Inflammatory macrophage treated with lipopolysaccharide for 1 hour (primary cell): ENCODE measurements at regions not wholly inside any gene's neighbourhood (a gene's known extent, or its start where the extent isn't known, plus 50 kb on each side); places are given as distances from the start of the nearest gene placed in this dataset.
"Not testable (repeated sequence)": the region's sequence is repeated elsewhere in the genome, so short reads cannot be mapped to it uniquely, and the experiment has no call there.

ENCODE experiments used
- DNase-seq, 2 donors: peaks; one replicate each; pipeline ENCODE4 v3.0.0-alpha.2; 2020 to 2022

DNA sequence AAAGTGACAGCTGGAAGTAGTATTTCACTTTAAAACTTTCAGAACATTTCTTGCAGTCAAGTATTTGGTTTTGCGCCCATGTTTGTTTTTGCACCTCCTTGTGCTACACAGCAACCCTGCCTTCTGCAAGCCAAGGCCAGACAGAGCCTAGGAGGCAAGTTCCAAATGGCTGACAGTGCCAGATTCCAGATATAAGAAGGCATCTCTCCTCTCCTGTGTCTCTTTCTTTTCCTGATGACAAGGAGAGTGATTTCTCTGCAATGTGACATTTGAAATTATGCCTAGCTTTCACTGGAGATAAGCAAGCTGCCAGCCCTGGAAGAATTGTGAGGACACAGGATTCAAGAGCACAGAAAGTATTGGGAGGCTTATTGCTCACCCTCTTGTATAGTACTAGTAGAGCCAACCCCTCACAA is 149.1 kb upstream of the TENT5A start:
- DNase-seq, result no peak

DNA sequence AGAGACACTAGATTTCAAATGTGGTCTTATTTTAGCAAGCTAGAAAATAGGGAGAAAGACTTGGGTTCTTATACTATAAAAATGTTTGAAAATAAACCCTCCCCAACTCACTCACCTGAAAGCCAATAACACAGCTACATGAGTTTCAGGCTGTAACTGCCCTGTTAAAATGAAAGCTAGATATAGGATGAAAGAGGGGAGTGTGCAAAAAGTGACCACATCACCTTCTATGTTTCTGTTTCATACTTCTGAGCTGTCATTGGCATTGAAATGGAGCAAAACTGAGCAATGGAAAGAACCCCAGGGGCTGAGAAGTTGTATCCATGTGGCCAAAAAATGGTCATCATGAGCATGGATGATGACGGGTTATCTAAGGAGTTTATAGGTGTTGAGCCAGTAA is 148.1 kb upstream of the TENT5A start:
- no peak for DNase-seq

DNA sequence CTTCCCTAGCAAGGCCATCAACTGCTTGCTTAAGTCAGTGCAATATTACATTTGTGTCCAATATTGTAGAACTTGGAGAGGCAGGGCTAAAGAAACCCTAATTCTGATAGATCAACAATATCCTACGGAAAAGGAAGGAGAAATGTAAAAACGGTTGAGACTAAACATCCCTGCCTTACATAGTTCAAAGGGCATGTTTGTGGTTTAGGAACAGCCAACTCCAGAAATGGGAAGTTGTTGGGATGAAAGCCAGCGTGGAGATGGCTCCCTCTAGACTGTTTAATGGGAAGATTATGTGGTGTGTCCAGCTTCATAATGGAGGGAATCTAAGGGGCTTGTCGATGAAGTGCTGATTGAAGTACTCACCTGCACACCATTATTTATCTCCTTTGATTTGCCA is 145.3 kb upstream of the TENT5A start:
- DNase-seq, result no peak

DNA sequence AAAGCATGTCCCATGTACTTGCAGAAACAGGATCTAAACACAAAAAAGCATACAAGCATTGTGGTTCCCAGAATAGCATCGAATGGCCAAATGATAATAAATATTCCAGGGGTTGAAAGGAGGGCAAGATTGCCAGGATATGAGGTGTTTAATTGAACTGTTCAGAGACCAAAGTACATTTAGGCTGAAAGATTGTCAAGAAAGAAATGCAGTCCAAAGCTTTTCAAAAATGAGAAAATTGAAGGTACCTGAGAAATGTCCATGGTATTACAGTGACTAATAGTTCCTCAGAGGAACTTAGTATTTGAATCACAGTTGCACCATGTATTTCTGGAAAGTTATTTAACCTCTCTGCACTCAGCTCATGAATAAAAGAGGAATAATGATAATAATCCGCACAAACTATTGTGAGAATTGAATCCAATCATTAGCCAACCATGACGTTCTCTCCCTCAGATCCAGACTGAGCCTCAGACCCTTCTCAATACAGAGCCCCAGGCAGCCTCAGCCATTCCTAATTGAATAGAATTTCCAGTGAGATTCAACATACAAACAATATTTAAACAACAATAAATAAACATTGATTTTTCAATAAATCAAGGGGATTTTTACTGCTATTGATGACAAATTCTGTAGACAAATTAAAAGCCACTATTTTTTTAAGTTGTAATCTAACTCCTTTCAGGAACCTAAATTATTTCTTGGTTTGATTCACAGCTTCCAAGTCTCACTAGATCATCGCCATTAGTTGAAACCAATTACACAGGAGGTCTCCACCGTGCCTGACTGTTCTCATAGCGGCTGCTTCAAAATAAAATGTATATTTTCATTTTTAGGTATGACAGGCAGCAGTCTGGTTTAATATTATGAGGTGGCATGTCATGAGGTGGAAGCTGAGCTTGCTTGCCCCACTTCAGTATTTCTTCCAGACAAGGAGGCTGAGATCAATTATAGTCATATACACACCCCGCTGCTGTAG is 144.3 kb upstream of the TENT5A start:
- DNase-seq, result no peak

DNA sequence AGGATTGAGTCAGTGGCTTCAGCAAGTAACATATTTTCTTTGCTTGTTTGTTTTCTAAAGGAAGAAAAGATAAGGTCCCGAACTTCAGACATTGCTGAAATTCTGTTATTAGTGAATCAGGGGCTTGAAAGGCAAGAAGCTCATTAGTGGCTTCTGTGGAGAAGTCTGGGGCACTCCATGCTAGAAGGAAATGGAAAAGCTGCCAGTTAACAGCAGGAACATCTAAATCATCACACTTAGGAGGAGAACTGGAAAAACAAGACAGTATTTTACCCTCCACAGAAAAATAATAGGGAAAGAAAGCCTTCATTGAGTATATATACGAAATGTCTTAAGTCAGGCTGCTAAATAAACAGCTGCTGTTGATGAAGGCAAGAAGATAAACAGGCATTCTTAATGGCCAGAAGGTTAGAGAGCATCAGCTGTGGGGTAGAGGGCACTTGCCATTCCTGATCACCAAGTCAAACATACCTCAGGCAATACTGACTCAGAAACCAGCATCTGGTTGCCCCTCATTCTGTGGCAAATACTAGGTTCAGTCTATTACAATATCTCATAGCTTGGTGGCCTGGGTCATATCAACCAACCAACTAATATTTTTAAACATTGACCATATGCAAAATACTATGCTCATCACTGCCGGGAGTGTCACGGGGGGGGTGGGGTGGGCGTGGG is 143.2 kb upstream of the TENT5A start:
- no peak for DNase-seq

DNA sequence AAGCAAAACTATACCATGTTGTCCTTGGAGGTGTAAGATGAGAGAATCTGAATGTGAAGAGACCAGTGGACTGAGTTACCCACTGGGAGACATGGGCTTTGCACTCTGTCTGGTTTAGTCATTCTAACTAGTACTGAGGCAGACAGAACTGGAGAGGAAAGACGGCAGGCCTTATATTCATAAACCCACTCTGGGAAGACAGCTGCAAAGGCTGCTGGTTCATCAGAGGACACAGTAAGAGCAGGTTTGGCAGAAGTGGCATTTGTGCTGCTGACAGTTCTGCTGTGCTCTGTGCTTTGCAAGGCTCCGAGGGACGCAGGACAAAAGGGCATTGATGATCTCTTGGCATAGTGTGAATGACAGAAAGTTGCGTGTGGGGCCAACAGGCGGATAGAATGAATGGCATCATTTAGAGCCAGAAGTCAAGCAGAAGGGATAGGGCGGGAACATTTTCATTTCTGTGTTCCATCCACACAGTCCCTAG is 142.3 kb upstream of the TENT5A start:
- no peak for DNase-seq

DNA sequence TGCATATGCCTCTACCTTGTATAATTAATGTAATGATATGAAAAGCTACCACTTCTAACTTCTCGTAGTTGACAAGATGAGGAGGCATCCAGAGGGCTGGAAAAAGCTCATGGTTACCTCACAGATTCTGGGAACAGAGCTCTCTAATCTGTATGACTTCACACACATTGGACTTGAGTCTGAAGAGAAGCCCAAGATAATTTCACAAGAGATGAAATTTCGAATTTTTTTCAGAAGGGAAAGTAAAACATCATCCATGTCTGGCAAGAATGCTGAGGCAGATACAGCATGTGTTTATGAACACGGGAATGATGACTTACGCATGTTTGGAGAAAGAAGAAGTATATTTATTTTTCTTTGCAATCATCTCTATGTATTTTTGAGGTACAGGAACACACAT is 141.8 kb upstream of the TENT5A start:
- DNase-seq, result peak; percentile 29 to 47

DNA sequence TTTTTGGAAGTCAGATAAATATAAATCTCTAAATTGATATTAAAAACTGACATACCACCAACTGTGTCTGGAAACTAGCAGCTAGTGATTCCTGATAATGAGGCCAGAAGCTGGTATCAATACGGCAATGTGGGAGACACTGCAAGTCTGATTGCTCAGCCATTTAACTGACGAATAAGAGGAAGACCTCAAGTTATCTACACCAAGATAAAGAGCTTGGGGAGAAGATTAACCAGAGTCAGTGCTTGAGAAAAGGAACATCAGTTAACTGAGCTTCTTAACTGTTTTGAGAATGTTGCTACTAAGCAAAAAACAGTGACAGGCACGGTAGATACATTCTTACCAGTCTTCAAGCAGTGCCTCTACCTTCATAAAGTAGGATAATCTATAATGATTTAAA is 140.4 kb upstream of the TENT5A start:
- no peak for DNase-seq

DNA sequence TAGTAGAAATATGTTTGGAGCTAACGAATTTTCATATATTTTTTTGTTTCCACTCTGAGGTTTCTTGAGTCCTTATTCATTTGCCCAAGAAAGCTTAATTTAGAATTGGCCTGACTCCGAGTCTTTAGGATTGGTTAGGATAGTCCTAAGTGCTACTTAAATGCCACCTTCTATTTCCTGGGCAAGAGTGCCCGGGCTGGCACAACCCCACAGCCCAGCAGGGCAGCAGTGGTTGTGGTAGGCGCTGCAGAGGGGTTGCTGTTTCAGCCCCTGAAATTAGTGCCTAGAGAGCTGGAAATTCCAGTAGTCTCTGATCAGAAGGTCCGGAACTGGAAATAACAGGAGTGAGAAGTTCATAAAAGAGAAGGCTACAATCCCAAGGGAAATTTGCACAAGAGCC is 139.4 kb upstream of the TENT5A start:
- DNase-seq, result no peak

DNA sequence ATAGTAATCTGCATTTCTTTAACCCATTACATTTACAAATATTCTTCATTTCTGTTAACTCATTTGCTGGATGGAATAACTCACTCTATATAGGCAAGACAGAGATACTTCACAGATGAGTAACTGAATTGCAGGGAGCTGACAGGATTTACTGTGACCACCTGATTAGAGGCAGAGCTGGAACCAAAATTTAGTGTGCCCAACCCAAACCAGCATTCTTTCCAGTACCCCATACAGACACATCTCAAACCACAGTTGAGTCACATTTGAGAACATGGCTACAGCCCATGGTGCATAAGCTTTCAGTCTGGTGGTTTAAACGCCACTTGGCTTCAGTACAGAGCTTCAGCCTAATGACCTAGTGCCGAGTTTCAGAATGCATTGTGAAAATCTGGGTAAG is 138.4 kb upstream of the TENT5A start:
- no peak for DNase-seq

DNA sequence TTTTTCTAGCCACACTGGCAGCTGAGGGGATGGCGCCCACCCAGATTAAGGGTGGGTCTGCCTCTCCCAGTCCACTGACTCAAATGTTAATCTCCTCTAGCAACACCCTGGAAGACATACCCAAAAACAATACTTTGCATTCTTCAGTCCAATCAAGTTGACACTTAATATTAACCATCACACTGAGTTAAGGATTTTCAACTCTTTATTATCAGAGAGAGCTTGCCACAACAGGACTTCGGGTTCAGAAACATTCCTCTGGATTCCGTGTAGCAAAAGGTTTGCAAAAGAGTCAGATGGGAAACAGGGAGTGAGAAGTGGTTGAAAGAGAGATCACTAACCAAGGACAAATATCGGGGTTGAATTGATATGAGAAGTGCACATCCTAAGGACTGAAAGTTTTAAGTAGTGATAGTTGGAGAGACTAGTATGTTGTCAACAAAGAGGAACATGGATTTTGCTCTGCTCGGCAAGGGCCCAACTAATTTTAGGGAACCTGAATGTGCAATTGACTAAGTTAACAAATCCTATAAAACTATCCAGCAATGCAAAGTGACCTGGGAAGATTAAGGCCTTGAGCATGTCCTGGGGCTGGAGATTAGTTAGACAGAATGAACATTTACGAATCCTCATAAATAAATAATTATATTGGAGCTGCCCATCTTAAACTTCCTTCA is 137.0 kb upstream of the TENT5A start:
- DNase-seq, result peak; percentile 14 to 29

DNA sequence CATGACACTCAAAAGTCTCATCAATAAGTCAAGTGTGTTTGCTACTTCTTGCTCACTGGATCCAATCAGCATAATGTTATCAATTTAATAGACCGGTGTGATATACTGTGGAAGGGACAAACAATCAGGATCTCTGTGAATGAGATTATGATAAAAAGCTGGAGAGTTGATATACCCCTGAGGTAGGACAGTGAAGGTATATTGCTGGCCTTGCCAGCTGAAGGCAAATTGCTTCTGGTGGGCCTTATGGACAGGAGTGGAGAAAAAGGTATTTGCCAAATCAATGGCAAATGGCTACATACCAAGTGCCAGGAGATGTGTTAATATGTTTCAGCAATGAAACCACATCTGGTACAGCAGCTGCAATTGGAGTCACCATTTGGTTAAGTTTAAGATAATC is 134.4 kb upstream of the TENT5A start:
- not testable (repeated sequence) for DNase-seq

DNA sequence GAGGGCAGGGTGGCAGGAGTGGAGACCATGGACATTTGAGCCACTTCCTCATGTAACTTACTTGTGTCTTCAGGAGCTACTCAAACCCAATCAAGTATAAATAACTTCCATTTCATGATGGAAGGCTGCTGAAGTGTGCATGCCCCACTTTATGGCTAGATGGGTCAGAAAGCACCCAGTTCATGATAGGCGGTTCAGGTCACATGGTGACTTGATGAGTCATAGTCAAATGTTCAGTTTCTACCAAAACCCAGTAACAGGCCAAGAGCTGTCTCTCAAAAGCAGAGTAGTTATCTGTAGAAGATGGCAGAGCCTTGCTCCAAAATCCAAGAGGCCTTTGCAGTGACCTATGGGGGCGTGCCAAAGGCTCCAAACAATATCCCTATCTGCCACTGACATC is 133.7 kb upstream of the TENT5A start:
- DNase-seq, result no peak

DNA sequence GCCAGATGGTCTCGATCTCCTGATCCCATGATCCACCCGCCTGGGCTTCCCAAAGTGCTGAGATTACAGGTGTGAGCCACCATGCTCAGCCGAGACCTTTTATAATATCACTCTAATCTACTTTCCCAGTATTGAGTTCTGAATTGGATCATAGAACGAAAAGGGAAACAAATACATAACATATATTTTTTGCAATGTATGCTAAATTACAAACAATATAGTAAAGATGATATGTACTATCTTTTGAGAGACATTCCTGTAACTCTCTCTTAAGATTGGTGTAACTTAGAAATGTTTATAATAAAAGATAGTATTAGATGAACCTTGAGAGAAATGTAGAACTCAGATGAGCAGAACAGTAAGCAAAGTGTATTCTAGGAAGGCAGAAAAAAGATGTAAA is 129.2 kb upstream of the TENT5A start:
- DNase-seq, result no peak

DNA sequence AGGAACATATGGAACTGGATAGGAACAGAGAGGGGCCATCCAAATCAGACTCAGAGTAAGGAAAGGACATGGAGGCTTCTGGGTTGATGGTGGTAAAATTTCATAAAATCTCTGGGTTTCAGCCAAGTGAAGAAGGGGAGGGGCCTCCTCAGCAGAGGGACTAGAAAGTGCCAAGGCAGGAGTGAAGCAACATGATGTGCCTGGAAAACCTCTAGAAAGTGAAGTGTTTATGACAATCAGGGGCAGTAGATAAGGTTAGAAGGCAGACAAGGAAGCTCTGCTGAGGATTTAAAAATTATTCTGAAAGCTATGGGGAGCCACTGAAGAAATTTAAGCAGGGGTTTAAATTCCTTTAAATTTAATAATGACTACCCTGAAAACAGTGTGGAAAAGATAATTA is 126.0 kb upstream of the TENT5A start:
- no peak for DNase-seq

DNA sequence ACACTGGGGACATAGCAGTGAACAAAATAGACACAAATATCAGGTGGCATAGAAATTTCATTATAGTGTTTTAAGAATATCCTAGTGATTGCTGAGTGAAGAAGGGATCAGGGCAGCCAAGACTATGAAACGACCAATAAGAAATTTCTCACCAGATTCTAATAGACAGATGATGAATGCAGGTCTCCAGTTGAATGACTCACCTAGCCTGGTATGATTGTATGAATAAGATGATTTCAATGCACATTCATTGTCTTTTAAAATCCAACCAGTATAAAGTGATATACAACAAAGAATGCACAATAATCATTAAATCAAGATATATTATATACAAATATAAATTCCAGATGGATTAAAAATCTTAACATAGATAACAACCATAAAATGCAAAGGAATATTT is 124.5 kb upstream of the TENT5A start:
- DNase-seq, result no peak

DNA sequence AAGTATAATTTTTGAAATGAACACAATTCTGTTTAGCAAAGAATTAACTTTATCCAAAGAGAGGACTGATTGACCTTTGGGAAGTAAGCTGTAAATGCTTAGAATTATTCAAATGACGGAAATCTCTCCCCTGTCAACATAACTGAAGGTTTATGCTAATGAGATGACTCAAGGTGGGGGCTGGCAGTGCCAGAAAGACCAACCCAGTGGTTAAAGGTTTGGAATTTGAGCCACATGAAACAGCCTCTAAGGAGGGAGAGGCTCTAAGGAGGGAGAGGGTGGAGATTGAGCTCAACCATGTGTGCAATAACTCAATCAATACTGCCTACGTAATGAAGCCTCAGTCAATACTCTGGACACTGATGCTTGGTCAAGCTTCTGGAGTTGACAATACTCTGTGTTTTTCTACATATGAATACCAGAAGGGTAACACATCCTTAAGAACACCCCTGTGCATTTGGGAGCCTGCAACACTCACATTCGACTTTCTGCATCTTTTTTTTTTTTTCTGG is 123.4 kb upstream of the TENT5A start:
- DNase-seq, result no peak

DNA sequence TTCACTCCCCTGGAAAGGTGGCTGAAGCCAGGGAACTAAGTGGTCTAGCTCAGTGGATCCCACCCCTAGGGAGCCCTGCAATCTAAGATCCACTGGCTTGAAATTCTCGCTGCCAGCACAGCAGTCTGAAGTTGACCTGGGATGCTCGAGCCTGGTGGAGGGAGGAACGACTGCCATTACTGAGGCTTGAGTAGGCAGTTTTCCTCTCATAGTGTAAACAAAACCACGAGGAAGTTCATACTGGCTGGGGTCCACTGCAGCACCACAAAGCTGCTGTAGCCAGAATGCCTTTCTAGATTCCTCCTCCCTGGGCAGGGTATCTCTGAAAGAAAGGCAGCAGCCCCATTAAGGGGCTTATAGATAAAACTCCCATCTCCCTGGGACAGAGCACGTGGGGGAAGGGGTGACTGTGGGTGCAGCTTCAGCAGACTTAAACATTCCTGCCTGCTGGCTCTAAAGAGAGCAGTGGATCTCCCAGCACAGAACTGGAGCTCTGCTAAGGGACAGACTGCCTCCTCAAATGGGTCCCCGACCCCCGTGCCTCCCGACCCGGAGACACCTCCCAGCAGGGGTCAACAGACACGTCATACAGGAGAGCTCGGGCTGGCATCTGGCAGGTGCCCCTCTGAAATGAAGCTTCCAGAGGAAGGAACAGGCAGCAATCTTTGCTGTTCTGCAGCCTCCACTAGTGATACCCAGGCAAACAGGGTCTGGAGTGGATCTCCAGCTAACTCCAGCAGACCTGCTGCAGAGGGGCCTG is 117.4 kb upstream of the TENT5A start:
- not testable (repeated sequence) for DNase-seq

DNA sequence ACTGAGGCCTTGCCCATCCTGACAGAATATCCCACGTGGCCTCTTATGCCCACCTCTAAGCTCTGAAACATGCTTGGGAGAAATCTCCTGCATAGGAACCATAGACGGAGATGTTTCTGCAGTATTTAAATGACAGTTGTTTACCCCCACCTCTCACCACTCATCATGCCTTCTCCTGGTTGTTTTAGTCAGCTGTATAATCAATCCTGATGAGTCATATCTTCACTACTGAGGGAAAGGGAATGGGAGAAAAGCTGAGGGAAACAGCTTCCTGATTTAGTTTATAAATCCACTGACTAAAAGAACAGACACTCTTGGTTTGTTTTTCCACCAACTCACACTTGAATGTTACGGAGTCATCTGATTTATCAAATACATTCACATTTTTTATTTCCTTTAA is 113.2 kb upstream of the TENT5A start:
- DNase-seq, result no peak

DNA sequence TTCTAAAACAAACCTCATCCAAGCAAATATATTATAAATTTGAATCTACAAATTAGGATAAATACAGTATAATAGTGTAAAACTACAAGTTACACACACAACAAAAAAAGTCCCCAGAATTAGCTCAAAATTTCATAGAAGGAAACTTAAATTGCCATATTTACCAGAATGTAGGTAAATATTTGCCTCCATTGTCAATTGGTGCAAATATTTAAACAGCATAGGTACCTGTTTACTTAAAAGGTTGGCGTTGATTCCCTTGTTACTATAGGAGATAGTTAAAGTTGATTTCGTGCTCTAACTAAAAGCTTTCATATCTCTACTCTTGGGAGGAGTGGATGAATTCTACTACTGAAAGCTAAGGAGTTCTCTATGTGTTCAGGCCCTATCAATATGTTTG is 111.6 kb upstream of the TENT5A start:
- DNase-seq, result no peak

DNA sequence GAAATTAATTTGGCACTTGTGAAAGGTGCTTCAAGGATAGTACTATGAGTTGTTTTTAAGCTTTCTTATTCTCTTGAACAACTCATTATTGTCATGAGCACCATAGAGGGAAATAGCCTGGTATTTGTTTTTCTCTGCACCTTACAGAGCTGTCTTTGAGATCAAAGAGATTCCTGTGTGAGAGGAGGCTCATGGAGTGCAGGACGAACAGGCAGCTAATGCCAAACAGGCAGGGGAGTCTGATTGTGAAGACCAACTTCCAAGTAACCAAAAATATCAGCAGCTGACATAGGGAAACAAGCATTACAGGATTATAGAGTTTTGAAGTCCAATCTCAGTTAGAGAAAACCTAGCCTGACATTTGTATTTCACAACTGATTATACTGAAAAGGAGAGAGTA is 110.6 kb upstream of the TENT5A start:
- no peak for DNase-seq

DNA sequence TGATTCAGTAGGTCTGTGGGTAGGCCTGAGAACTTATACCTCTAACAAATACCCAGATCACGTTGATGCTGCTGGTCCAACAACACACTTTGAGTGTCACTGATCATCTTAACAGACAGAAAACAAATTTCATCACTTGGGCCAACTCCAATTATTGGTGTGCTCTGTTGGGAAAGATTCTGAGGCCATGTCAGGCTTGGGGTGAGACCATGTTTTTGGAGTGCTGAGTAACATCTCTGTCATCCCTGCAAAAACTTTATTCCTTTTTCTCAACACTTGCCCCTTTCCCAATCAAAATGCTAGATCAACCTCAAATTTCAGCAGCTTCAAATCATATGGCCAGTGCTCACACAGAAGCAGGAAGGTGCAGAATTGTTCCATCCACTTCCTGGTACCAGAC is 108.8 kb upstream of the TENT5A start:
- DNase-seq, result no peak

DNA sequence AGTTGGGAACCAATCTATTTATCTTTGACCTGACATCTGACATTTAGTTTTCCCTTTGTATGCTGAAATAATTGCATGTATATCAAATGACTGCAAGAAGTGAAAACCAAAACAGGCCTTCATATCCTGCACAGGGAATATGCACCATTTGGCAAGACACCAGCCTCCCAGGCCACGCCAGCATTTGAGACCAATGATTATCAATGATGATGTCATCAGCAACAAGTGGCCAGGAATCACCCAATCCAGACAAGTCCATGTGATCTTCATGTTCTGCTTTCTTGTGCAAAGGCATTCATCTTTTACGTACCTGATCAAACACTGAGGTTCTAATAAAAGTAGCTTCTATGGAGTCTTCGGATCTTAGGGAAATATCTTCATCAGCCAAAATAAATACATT is 107.4 kb upstream of the TENT5A start:
- DNase-seq, result no peak
